Peyer's patch (tissue), 4 donors: ENCODE measurements at regions not wholly inside any gene's neighbourhood (a gene's known extent, or its start where the extent isn't known, plus 50 kb on each side); places are given as distances from the start of the nearest gene placed in this dataset.
"Not testable (repeated sequence)": the region's sequence is repeated elsewhere in the genome, so short reads cannot be mapped to it uniquely, and the experiment has no call there.

Source experiments
- DNase-seq, 3 donors: peaks; one replicate each; pipeline ENCODE4 v3.0.0-alpha.2; 2017 to 2019
- H3K27ac ChIP-seq, 4 donors: fragments of 200-600 bp; sonication (generic); one replicate each; pipeline ENCODE4 v1.5.1; 2016 to 2019
- H3K27me3 ChIP-seq, 2 donors: fragments of 200-600 bp; sonication (generic); one replicate each; pipeline ENCODE4 v1.5.1; 2019
- H3K36me3 ChIP-seq, 3 donors: fragments of 200-600 bp; sonication (generic); one replicate each; pipeline ENCODE4 v1.5.1; 2016 to 2019
- H3K4me1 ChIP-seq, 4 donors: fragments of 200-600 bp; sonication (generic); one replicate each; pipeline ENCODE4 v1.5.1; 2016 to 2019
- H3K4me3 ChIP-seq, 4 donors: fragments of 200-600 bp; sonication (generic); 1 replicate in 3 of 4; 2 replicates in 1 of 4; pipeline ENCODE4 v1.5.1; 2016 to 2019; ENCODE audit warnings: mild to moderate bottlenecking in 1 of 4
- H3K9me3 ChIP-seq, 4 donors: fragments of 200-600 bp; sonication (generic); one replicate each; pipeline ENCODE4 v1.5.1; 2016 to 2019; ENCODE audit warnings: mild to moderate bottlenecking in 1 of 4

DNA sequence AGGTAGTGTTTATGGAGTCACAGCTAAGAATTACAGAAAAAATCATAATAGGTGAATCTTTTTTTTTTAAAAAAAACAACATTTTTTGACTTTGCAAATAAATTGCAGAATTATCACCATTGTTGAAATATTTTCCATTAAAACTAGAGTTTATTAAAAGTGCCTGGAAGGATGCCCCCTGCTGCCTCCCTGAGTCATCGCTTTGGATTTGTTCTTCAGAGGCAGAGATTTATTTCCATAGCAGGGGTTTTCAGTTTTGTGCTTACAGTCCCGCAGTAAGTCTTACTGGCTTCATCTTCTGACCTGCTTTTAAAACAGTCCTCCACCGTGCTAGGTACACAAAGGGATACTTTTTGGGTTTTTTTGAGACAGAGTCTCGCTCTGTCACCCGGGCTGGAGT, 244.9 kb upstream of the PLGLB2 start:
- H3K36me3 ChIP-seq, H3K4me1 ChIP-seq, H3K27ac ChIP-seq, H3K27me3 ChIP-seq, H3K4me3 ChIP-seq, H3K9me3 ChIP-seq, DNase-seq: not testable (repeated sequence)

DNA sequence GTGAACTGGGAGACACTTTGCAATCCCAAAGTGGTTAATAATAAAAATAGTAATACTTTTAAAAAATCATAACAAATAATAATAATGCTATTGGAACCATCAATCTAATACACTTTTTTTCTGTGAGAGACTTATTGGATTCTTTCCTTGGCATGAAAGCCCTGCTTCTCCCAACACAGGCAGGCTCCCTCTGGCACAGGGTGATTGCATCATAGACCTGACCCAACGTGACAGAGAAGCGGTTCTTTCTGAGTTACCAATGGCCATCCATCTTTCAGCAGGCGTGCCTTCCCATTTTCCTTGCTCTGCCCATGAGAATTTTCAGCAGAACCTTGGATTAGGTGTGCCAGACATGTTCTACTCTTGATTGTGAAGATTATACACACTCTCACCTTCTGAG, 242.6 kb upstream of the PLGLB2 start:
- H3K36me3 ChIP-seq, H3K9me3 ChIP-seq, DNase-seq, H3K27me3 ChIP-seq, H3K4me1 ChIP-seq, H3K27ac ChIP-seq, H3K4me3 ChIP-seq: not testable (repeated sequence)

DNA sequence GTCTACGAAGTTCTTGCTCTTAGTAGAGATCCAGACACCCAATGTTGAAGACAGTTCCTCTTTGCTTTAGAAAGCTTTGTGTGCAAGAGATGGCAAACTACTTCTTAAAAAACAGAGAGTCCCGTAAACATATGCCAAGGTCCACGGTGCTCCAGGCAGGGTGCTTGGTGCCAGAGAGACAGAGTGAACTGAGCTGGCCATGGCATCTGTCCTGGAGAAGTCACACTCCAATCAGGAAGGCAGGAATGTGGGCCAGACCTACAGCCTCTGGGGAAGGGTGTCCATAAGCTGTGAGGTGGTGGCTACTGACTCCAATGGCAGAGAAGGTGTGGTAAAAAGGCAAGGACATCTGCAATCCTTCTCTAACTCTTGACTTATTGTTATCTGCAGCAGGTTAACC, 242.0 kb upstream of the PLGLB2 start:
- not testable (repeated sequence) for H3K27me3 ChIP-seq, DNase-seq, H3K9me3 ChIP-seq, H3K27ac ChIP-seq, H3K4me3 ChIP-seq, H3K4me1 ChIP-seq, H3K36me3 ChIP-seq

- not testable (repeated sequence) for H3K27me3 ChIP-seq, H3K36me3 ChIP-seq, H3K4me3 ChIP-seq, H3K9me3 ChIP-seq, H3K4me1 ChIP-seq, DNase-seq
- H3K27ac ChIP-seq, result peak overlapping the region; percentile 43 to 79 (median 62)
Observed at GRCh38 chr2:87507378-87508348, 240.2 kb upstream of the PLGLB2 start.

GRCh38 chr2:87511195-87511778, 236.6 kb upstream of the PLGLB2 start:
- not testable (repeated sequence) for DNase-seq, H3K36me3 ChIP-seq, H3K4me3 ChIP-seq, H3K9me3 ChIP-seq, H3K27me3 ChIP-seq, H3K4me1 ChIP-seq
- H3K27ac ChIP-seq, result peak overlapping the region in 1 of 4 donors; percentile 24

DNA sequence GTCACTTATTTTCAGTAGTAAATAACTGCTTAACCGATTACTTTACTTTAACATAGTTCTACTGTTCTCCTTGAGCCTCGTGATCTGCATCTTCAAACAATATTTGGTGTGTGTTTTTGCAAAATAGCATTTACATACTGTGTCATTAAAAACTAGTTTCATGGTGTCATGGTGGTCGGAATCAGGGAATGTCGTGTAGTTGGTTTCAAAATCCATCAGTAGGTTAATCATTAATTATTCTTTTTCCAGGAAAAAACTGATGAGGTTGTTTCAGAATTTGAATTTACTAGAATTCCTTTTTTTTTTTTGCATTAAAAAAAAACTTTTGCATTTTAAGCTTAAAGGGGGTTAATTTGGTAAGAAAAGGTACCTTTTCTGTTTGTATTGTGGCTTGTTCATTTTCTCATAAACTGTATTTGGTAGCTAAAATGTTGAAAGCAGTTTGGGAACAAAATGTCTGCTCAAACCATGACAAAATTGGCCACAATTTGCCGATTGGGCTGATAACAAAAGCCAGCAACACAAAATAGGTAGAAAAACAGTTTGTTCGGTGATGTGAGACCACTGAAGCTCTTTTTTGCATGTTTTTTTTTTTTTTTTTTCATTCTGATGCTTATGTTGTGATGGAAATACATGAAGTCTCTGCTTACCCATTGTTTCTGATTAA, 234.9 kb upstream of the PLGLB2 start:
- not testable (repeated sequence) for H3K9me3 ChIP-seq, H3K36me3 ChIP-seq, H3K27me3 ChIP-seq, H3K4me3 ChIP-seq, H3K4me1 ChIP-seq, DNase-seq
- H3K27ac ChIP-seq, result peak overlapping the region in 2 of 4 donors; percentile 49 to 55

- not testable (repeated sequence) for H3K27me3 ChIP-seq, H3K27ac ChIP-seq, H3K9me3 ChIP-seq, H3K4me3 ChIP-seq, DNase-seq, H3K36me3 ChIP-seq, H3K4me1 ChIP-seq
Observed at GRCh38 chr2:87514034-87514433, 233.9 kb upstream of the PLGLB2 start.

DNA sequence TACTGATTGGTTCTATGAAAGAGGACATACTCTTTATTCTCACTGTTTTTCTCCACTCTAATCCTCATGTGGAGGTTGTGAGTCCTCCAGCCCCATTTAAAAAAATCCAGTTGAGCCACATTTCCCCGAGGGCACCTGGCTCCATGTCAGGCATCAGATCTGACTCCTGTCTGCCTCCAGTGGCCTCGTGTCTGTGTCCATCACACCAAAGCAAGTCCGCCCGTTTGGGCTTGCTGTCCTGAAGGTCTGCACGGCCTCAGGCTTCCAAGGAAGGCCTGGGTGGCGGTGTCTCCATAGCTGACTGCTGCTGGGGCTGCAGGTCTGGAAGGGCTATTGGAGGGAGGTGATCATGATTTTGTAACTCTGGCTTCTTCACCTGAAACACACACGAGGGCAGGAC, 233.4 kb upstream of the PLGLB2 start:
- H3K27ac ChIP-seq, result peak overlapping the region in 2 of 4 donors; percentile 43 to 74
- H3K27me3 ChIP-seq, result not testable (repeated sequence)

GRCh38 chr2:87515226-87515625, 232.7 kb upstream of the PLGLB2 start:
- not testable (repeated sequence) for H3K4me1 ChIP-seq, H3K9me3 ChIP-seq, H3K36me3 ChIP-seq, H3K4me3 ChIP-seq, H3K27me3 ChIP-seq
- H3K27ac ChIP-seq, result peak overlapping the region in 1 of 4 donors; percentile 59
- peak in 2 of 3 donors; percentile 66 to 68 for DNase-seq

More for the DNA sequence above, 233.4 kb upstream of the PLGLB2 start:
- not testable (repeated sequence) for H3K4me1 ChIP-seq, DNase-seq, H3K36me3 ChIP-seq, H3K9me3 ChIP-seq, H3K4me3 ChIP-seq

- not testable (repeated sequence) for H3K27me3 ChIP-seq, H3K4me1 ChIP-seq, H3K4me3 ChIP-seq, H3K36me3 ChIP-seq, H3K9me3 ChIP-seq, DNase-seq
- peak overlapping the region in 1 of 4 donors; percentile 4 for H3K27ac ChIP-seq
Observed at GRCh38 chr2:87515875-87516274, 232.0 kb upstream of the PLGLB2 start.

- peak overlapping the region in 3 of 4 donors; percentile 4 to 55 (median 39) for H3K27ac ChIP-seq
- H3K4me1 ChIP-seq, DNase-seq, H3K27me3 ChIP-seq, H3K9me3 ChIP-seq, H3K4me3 ChIP-seq, H3K36me3 ChIP-seq: not testable (repeated sequence)
Observed at GRCh38 chr2:87516369-87516967, 231.4 kb upstream of the PLGLB2 start.

- not testable (repeated sequence) for H3K4me3 ChIP-seq, H3K9me3 ChIP-seq, H3K36me3 ChIP-seq, H3K27me3 ChIP-seq, H3K4me1 ChIP-seq
- H3K27ac ChIP-seq, result peak overlapping the region in 3 of 4 donors; percentile 49 to 67 (median 66)
- peak in 1 of 3 donors; percentile 48 for DNase-seq
Observed at GRCh38 chr2:87517438-87517837, 230.4 kb upstream of the PLGLB2 start.

DNA sequence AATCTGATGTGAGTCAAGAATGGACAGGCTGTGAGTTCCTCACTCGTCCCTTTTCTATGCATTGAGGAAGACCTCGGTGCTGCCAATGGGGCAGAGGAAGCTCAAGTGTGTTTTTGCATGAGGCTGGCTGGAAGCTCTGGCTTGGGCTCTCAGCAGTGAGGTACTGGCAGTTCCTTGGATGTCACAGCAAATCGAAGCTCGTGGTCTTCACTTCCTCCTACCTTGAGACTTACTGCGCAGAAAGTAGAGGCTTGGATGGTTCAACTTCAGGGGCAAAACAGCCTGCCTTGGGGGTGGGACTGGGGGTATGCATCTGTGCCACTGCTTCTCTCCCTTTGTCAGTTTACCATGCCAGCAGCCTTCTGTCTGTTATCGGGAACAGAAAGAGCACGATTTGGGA, 229.8 kb upstream of the PLGLB2 start:
- not testable (repeated sequence) for H3K36me3 ChIP-seq, H3K4me3 ChIP-seq
- peak overlapping the region; percentile 22 to 82 (median 70) for H3K27ac ChIP-seq

DNA sequence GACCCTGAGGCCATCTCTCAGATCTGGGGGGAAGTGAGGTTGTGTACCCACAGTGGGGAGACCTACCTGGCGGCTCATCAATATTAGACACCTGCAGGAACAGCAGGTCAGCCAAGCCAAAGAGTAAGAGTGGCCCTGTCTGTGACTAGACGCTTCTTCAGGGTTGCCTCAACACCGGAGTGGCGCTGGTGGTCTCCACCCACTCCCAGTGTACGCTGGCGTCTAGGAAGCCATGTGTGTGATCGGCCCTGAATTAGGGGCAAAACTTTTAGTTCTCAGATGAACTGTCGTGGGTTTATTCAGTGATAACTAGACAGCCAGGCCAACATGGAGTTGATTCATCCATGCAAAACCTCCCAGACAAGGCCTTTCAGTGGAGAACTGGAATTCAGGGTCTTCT, 229.3 kb upstream of the PLGLB2 start:
- not testable (repeated sequence) for H3K36me3 ChIP-seq, H3K27me3 ChIP-seq, H3K4me1 ChIP-seq, H3K4me3 ChIP-seq, H3K9me3 ChIP-seq
- peak overlapping the region; percentile 22 to 82 (median 70) for H3K27ac ChIP-seq
- DNase-seq, result peak in 1 of 3 donors; percentile 16

More for the DNA sequence above, 229.8 kb upstream of the PLGLB2 start:
- not testable (repeated sequence) for H3K27me3 ChIP-seq, H3K4me1 ChIP-seq, DNase-seq, H3K9me3 ChIP-seq
